Dermis microvascular lymphatic vessel endothelial cell (primary cell): ENCODE measurements at regions not wholly inside any gene's neighbourhood (a gene's known extent, or its start where the extent isn't known, plus 50 kb on each side); places are given as distances from the start of the nearest gene placed in this dataset.

ENCODE experiments used
- DNase-seq, 2 donors: peaks; one replicate each; pipeline versions ENCODE4 v3.0.0 to v3.0.0-alpha.2; 2010; ENCODE audit warnings: low read depth in 2 of 2

- DNase-seq = no peak
Measured at GRCh38 chr1:5478156-5478695, 514.0 kb downstream of the NPHP4 start.

- no peak for DNase-seq
Measured at GRCh38 chr1:5477716-5478115, 514.5 kb downstream of the NPHP4 start.

- no peak for DNase-seq
Measured at GRCh38 chr1:5475572-5475971, 516.7 kb downstream of the NPHP4 start.

GRCh38 chr1:5473268-5473667 is 519.0 kb downstream of the NPHP4 start:
- DNase-seq = no peak

GRCh38 chr1:5466487-5466886 is 525.7 kb downstream of the NPHP4 start:
- no peak for DNase-seq

GRCh38 chr1:5465281-5465711 is 526.9 kb downstream of the NPHP4 start:
- DNase-seq = no peak

GRCh38 chr1:5464366-5464765 is 527.9 kb downstream of the NPHP4 start:
- DNase-seq = no peak

GRCh38 chr1:5460974-5461373 is 531.3 kb downstream of the NPHP4 start:
- DNase-seq = no peak

GRCh38 chr1:5459839-5460610 is 532.2 kb downstream of the NPHP4 start:
- no peak for DNase-seq

- DNase-seq = no peak
Measured at GRCh38 chr1:5458248-5458647, 534.0 kb downstream of the NPHP4 start.

- DNase-seq = no peak
Measured at GRCh38 chr1:5456090-5456811, 536.0 kb downstream of the NPHP4 start.

GRCh38 chr1:5455651-5456050 is 536.6 kb downstream of the NPHP4 start:
- DNase-seq = no peak

- no peak for DNase-seq
Measured at GRCh38 chr1:5455056-5455455, 537.2 kb downstream of the NPHP4 start.

- DNase-seq = no peak
Measured at GRCh38 chr1:5453347-5453746, 538.9 kb downstream of the NPHP4 start.

GRCh38 chr1:5451671-5452070 is 540.6 kb downstream of the NPHP4 start:
- no peak for DNase-seq

- DNase-seq = no peak
Measured at GRCh38 chr1:5448486-5448885, 543.7 kb downstream of the NPHP4 start.

- DNase-seq = no peak
Measured at GRCh38 chr1:5447503-5447960, 544.7 kb downstream of the NPHP4 start.

GRCh38 chr1:5444396-5444795 is 547.8 kb downstream of the NPHP4 start:
- DNase-seq = no peak

GRCh38 chr1:5436808-5437207 is 555.4 kb downstream of the NPHP4 start:
- DNase-seq = no peak

GRCh38 chr1:5435414-5435813 is 556.8 kb downstream of the NPHP4 start:
- no peak for DNase-seq

GRCh38 chr1:5432436-5432835 is 559.8 kb downstream of the NPHP4 start:
- DNase-seq = no peak

- DNase-seq = no peak
Measured at GRCh38 chr1:5430911-5431697, 561.1 kb downstream of the NPHP4 start.
